Loucy (cell line): ENCODE measurements at regions not wholly inside any gene's neighbourhood (a gene's known extent, or its start where the extent isn't known, plus 50 kb on each side); places are given as distances from the start of the nearest gene placed in this dataset.

ENCODE experiments used
- CTCF ChIP-seq: fragments of 200-600 bp; sonication (generic); conservative IDR thresholded peaks from 2 replicates; pipeline ENCODE4 v1.5.1; 2014; ENCODE audit warnings: mild to moderate bottlenecking, antibody characterized with exemption, low read length
- EZH2phosphoT487 ChIP-seq: fragments of 200-600 bp; IDR thresholded peaks from 2 replicates; pipeline ENCODE4 v1.6.1; 2018; ENCODE audit warnings: antibody characterized with exemption, mild to moderate bottlenecking, moderate library complexity, borderline replicate concordance

GRCh38 chr2:39881948-39882347 is 102.9 kb upstream of the THUMPD2 start:
- TF ChIP-seq CTCF (no peak), EZH2phosphoT487 (no peak)
